HPDE6-E6E7 (cell line): ENCODE measurements at regions not wholly inside any gene's neighbourhood (a gene's known extent, or its start where the extent isn't known, plus 50 kb on each side); places are given as distances from the start of the nearest gene placed in this dataset.
"Not testable (repeated sequence)": the region's sequence is repeated elsewhere in the genome, so short reads cannot be mapped to it uniquely, and the experiment has no call there.

ENCODE experiments used
- DNase-seq: peaks from one replicate; pipeline ENCODE4 v3.0.0; 2011; ENCODE audit warnings: missing footprints; ENCODE audit errors: extremely low spot score

DNA sequence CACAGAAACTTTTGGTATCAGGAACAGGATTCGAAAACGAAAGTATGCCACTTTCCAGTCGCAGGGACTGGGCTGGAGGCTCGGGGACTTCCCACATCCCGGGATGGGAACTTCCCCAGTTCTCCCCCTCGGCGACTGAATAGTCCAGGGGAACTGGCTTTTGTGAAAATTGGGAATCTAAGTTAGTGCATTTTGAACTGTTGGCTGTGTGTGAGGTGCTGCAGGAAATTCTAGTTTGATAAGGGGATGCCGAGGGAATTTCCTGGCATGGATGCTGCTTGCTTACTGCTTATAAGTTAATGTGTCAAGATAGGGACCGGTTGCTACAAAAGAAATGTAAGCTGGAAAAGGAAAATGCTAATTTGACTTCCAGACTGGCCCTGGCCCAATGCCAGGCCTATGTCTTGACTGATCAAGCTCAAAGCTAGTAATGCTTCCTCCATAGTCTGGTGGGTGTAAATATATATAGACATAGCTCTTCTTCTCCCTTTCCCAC, 73.4 kb upstream of the EIF5 start:
- DNase-seq, result no peak

DNA sequence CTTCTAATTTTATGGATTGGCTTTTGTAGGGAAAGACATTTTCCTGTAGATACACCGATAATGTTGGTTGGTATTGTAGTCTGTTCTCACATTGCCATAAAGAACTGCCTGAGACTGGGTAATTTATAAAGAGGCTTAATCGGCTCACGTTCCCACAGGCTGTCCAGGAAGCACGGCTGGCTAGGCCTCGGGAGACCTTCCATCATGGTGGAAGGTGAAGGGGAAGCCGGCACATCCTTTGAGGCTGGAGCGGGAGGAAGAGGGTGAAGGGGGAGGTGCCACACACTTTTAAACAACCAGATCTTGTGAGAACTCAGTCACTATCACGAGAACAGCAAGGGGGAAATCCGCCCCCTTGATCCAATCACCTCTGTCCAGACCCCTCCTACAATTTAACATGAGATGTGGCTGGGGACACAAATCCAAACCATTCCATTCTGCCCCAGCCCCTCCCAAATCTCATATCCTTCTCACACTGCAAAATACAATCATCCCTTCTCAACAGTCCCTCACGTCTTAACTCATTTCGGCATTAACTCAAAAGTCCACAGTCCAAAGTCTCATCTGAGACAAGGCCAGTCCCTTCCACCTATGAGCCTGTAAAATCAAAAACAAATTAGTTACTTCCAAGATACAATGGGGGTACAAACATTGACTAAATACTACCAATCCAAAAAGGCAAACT, 66.7 kb upstream of the EIF5 start:
- no peak for DNase-seq

DNA sequence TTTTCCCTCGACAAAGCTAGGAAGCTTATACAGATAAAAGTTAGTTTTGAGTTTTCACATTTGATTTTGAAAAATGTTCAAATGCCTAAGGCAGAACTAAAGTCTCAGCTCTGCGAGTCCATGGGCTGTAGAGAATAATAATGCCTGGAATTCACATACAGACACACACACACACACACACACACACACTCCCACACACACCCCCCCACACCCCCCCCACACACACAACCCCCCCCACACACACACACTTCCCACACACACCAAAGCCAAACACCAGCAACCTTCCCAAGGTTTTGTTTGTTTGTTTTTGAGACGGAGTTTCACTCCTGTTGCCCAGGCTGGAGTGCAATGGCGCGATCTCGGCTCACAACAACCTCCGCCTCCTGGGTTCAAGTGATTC, 62.8 kb upstream of the EIF5 start:
- no peak for DNase-seq

DNA sequence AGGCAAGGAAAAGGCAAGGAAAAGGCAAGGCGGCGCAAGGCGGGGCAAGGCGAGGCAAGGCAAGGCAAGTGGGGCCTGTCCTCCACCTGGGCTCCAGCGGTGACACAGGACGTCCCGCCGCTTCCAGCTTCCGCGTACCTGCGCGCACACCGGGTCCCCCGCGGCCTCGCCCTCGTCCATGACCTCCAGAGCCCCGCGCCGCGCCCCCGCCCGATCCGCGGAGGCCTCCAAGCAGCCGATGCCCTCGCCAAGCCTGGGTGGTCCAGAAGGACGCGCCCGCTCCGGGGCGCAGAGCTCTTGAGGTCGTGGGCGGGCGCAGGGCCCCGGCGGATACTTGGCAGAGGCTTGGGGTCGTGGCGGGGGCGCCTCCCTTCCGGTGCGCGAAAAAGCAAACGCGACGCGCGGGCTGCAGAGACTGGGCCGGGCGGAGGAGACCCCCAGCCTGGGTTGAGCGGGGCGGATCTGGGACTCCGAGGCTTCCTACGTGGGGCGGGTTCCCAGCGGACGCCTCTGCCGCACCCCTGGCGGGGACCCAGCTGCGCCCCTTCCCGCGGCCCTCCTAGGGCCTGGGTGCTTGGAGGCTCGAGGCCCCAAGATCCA, 60.8 kb upstream of the EIF5 start:
- no peak for DNase-seq

DNA sequence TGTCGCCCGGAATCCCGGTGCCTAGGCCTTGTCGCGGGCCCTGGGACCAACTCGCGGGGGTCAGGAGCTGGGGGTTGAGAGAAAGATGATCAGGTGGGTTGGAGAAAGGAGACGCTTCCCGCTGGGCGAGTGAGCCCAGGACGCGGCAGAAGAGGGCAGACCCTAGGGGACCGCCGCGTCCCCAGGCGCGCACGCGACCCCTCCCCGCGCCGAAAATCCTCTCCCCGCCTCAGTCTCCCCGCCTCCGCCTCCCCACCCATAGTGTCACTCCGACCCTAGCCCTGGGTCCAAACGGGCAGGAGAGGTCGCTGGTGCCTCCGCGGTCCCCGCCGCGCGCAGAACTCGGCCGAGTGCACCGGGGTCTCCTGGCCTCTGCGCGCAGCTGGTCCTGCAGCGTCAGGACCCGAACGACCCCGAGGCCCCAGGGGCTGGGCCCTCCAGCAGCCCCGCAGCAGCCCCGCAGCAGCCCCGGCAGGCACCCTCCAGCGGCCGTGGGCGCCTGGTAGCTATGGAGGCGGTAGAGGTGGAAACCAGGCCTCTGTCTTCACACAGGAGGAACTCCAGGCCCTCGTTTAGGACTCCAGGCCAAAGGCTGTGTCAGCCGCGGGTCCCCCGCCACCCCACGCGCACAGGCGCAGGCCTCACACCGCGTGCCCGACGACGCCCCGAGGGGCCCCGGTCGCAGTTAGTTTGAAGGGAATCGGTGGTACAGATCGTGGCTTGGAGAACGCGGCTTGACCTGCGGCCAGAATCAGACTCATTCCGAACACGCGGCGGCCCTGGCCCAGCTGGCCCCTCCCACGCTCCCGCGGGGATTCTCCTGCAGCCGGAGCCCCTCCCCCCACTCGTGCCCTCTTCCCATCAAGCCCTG, 60.1 kb upstream of the EIF5 start:
- no peak for DNase-seq

DNA sequence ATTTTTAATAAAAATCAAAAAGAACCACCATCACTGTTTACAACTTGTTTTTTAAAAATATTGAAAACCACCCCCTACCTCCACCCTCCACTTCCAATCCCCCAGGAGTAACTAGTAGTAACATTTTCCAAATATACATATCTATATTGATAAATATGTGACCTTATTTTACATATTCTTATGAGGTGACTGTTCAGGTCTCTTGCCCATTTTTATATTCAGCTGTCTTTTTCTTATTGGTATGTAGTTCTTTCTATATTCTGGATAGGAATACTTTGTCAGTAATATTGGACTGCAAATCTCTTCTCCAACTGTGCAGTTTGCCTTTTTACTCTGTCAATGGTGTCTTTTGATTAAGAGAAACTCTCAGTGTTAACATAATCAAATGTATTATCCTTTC, 59.0 kb upstream of the EIF5 start:
- DNase-seq, result no peak

DNA sequence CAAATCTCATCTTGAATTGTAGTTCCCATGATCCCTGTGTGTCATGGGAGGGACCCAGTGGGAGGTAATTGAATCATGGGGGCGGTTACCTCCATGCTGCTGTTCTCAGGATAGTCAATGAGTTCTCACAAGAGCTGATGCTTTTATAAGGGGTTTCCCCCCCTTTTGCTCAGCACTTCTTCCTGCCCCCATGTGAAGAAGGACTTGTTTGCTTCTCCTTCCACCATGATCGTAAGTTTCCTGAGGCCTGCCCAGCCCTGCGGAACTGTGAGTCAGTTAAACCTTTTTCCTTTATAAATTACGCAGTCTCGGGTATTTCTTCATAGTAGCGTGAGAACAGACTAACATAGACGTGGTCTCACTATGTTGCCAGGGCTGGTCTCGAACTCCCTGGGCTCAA, 56.1 kb upstream of the EIF5 start:
- no peak for DNase-seq

DNA sequence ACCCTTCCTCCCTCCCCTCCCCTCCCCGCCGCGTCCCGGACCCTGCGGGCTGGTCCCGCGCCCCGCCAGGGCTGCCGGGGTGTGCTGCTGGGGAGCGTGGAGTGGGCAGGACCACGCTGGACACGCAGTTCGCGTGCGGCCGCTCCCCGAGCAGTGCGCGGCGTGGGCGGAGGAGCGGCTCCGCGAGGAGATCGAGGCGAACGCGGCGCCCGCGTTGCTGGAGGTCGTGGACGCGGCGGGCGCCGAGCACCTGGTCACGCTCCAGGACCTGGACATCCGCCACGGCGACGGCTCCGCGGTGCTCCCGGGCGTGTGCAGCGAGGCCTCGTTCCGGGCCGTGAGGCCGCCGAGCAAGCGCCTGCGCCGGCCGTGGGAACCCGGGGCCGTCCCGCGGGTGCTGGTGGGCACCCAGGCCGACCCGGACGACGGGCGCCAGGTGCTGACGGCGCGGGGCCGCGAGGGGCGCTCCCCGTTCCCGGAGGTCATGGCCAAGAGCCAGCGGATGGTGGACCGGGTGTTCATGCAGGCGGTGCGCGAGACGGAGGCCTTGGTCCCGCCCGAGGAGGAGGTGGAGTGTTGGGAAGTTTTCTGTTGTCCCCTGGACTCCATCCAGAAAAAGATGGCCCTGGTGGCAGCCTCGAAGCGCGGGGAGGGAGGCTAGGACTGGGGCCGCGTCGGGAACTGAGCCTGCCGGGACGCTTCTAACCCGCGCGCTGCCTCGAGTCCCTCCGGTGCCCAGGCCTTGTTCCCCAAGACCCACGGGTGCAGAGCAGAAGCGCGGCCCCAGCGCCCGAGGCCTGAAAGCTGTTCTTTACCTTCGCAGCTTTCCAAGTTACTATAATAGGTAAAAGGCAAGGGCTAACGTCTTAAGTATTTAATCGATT, 54.7 kb upstream of the EIF5 start:
- no peak for DNase-seq

DNA sequence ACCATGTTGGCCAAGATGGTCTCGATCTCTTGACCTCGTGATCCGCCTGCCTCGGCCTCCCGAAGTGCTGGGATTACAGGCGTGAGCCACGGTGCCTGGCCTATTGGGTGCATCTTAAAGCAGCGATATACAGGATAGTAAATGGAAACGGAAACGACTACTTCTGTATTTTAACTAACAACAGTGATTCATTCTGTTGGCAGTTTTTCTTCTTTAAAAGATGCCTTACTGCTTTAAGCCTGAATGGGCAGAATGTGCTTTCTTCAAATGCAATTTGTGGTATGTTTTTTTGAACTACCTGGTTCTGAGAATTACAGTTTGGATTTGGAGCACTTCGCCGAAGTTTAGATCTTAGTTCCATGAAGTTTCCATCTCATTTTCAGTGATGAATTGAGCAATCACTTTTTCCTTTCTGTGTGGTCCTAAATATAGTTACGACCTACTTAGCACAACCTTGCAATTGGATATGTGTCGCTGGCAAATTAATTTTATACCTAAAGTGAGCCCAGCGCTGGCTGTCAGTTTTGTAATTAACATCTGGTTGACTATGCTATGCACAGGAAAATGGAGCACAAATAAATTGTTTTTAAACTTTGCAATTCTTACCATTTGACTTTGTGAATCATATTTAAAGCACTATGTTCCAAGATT, 53.6 kb upstream of the EIF5 start:
- DNase-seq, result no peak

DNA sequence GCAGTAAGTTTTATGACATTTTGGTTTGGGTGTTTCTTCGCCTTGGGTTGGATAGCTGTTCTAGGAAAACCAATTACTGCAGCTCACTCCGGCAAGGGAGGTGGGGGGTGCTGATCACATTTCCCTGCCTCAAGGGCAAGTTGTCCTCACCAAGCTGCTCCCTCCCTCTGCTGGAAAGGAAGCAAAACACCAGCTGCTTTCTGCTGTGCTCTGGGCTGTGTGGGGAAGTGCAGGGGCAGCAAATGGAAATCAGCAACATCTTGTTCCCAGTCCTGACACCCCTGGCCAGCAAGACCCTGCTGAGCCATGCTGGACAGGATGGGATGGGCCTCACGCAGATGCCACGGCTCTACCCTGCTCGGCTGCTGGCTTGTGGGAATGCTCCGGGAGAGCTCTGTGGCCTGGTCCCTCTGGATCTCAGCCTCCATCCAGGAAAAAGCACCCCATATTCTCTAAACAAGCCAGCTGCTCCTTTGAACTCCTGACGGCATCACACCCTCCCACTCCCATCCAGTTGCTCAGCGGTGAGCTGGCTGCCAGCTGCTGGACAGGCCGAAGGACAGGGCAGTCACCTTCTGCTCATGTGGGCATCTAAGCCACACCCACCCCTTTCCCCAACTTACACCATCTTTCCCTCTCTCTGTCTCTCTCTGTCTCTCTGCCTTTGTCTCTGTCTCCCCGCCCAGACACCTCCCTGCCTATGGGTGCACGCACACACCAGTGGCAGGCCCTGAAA, 52.4 kb upstream of the EIF5 start:
- peak; percentile 32 for DNase-seq

DNA sequence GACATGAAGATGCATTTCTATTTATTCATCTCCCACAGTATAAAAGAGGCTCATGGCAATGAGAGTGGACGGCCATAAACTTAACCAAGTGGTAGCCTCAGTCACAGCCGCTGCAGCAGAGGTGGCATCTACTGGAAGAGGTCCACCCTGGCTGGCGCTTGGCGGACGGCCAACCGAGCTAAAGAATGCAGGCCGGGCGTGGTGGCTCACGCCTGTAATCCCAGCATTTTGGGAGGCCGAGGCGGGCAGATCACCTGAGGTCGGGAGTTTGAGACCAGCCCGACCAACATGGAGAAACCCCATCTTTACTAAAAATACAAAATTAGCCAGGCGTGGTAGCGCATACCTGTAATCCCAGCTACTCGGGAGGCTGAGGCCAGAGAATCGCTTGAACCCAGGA, 51.7 kb upstream of the EIF5 start:
- DNase-seq, result not testable (repeated sequence)

DNA sequence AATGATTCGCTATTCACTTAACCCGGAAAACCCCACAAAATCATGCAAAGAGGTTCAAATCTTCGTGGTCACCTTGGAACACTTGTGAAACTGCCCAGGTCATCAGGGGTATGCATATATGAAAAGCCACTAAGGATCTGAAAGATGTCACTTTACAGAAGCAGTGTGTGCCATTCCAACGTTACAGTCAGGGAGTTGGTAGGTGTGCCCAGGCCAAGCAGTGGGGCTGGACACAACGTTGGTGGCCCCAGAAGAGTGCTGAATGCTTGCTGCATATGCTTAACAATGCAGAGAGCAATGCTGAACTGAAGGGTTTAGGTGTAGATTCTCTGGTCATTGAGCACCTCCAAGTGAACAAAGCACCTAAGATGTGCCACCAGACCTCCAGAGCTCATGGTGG, 51.1 kb upstream of the EIF5 start:
- DNase-seq, result no peak

DNA sequence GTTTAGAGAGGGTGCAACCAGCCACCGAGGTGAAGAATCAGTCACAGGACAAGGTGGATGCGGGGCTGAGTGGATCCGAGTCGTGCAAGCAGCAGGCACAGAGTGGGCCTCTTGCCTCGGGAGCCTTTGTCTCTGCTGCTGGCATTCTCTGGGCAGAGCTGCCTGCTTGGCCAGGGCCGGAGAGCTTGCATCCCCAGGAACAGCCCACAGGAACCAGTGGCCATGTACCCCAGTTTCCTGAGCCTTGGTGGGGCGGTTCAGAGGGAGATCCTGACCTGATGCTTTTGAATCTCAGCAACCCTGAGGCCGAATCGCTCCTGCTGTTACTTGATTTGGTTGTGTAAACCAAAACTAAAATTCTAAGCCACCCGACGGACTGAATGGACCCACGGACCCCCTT, 50.1 kb upstream of the EIF5 start:
- DNase-seq, result no peak
